Neural cell (in vitro differentiated cells): ENCODE measurements at regions not wholly inside any gene's neighbourhood (a gene's known extent, or its start where the extent isn't known, plus 50 kb on each side); places are given as distances from the start of the nearest gene placed in this dataset.

Experiments
- EZH2 ChIP-seq: fragments of 200-600, 300-800 bp; shearing (Covaris generic), sonication (generic); IDR thresholded peaks from 2 replicates; pipeline ENCODE4 v1.6.1; 2014; ENCODE audit warnings: antibody characterized with exemption, low read length, borderline replicate concordance, mild to moderate bottlenecking; ENCODE audit not compliant: insufficient read depth, poor library complexity, severe bottlenecking
- POLR2AphosphoS5 ChIP-seq: IDR thresholded peaks from 2 replicates; pipeline ENCODE4 v1.6.1; 2012
- TAF1 ChIP-seq: IDR thresholded peaks from 2 replicates; pipeline ENCODE4 v1.6.1; 2012; ENCODE audit warnings: low read depth
- TF ChIP-seq, protein P1 (sequence below): fragments of 450-650 bp; IDR thresholded peaks from 2 replicates; pipeline ENCODE4 v1.5.1; 2014; ENCODE audit warnings: antibody characterized with exemption, mild to moderate bottlenecking, moderate library complexity; ENCODE audit not compliant: poor library complexity, severe bottlenecking
- TF ChIP-seq, protein P2 (sequence below): IDR thresholded peaks from 2 replicates; pipeline ENCODE4 v1.6.1; 2012; ENCODE audit warnings: borderline replicate concordance

DNA sequence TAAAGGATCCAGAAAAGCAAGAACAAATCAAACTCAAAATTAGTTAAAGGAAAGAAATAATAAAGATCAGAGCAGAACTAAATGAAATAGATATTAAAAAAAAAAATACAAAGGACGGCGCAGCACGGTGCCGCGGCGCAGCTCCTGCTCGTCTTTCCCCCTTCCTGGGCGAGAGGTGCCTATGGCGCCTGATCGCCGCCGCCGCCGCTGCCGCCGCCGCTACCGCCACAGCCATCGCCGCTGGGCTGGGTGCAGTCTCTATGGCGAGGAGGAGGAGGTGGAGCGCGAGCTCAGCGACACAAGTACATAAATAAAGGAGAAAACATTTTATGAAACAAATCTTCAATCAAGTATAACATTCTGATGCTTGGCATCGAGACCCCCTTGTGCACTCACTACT lies 77.6 kb upstream of the VANGL1 start:
- TF ChIP-seq, protein P1, sequence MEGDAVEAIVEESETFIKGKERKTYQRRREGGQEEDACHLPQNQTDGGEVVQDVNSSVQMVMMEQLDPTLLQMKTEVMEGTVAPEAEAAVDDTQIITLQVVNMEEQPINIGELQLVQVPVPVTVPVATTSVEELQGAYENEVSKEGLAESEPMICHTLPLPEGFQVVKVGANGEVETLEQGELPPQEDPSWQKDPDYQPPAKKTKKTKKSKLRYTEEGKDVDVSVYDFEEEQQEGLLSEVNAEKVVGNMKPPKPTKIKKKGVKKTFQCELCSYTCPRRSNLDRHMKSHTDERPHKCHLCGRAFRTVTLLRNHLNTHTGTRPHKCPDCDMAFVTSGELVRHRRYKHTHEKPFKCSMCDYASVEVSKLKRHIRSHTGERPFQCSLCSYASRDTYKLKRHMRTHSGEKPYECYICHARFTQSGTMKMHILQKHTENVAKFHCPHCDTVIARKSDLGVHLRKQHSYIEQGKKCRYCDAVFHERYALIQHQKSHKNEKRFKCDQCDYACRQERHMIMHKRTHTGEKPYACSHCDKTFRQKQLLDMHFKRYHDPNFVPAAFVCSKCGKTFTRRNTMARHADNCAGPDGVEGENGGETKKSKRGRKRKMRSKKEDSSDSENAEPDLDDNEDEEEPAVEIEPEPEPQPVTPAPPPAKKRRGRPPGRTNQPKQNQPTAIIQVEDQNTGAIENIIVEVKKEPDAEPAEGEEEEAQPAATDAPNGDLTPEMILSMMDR, result no peak
- TF ChIP-seq EZH2, result no peak
- TF ChIP-seq, protein P2, sequence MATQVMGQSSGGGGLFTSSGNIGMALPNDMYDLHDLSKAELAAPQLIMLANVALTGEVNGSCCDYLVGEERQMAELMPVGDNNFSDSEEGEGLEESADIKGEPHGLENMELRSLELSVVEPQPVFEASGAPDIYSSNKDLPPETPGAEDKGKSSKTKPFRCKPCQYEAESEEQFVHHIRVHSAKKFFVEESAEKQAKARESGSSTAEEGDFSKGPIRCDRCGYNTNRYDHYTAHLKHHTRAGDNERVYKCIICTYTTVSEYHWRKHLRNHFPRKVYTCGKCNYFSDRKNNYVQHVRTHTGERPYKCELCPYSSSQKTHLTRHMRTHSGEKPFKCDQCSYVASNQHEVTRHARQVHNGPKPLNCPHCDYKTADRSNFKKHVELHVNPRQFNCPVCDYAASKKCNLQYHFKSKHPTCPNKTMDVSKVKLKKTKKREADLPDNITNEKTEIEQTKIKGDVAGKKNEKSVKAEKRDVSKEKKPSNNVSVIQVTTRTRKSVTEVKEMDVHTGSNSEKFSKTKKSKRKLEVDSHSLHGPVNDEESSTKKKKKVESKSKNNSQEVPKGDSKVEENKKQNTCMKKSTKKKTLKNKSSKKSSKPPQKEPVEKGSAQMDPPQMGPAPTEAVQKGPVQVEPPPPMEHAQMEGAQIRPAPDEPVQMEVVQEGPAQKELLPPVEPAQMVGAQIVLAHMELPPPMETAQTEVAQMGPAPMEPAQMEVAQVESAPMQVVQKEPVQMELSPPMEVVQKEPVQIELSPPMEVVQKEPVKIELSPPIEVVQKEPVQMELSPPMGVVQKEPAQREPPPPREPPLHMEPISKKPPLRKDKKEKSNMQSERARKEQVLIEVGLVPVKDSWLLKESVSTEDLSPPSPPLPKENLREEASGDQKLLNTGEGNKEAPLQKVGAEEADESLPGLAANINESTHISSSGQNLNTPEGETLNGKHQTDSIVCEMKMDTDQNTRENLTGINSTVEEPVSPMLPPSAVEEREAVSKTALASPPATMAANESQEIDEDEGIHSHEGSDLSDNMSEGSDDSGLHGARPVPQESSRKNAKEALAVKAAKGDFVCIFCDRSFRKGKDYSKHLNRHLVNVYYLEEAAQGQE, result no peak
- TF ChIP-seq POLR2AphosphoS5, result no peak
- TF ChIP-seq TAF1, result no peak
